ENCODE measurements at regions not wholly inside any gene's neighbourhood (a gene's known extent, or its start where the extent isn't known, plus 50 kb on each side); places are given as distances from the start of the nearest gene placed in this dataset.

GRCh38 chr13:53405616-53406015 is 377.0 kb downstream of the OLFM4 start:
- FAIRE-seq, result no peak
- no peaks in the 10 kb centered on the region for H3K36me3 ChIP-seq (ENCODE audit: control insufficient read depth, insufficient read depth, low read length)
- no peaks in the 10 kb centered on the region for H3K27me3 ChIP-seq (ENCODE audit: control insufficient read depth, insufficient read depth, low read length)
- H3K4me3 ChIP-seq (ENCODE audit: low read depth, low read length), result no peak overlapping the region
- no peak for TF ChIP-seq CTCF (IDR thresholded peaks at IDR 0.05; ENCODE audit: insufficient read depth, low read length, severe bottlenecking)
- no peak for DNase-seq (ENCODE audit: low read depth)

DNA sequence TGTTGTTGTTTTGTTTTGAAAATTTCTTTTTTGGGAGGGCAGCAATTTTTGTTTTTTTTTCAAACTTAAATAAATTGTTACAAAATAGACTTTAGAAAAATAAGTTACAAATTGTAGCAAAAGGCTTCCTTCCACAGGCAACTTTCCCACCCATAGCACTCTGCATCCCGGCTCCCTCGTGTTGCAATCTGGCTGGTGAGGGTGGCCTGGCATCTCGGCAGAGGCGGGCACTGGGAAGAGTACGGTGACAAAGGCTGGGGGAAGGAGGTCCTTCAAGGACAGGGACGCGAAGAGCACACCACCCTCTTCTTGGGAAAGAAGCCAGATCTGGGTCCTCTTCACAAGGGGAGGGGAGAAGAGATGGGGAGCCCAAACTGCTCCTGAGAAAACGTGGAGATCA is 379.7 kb downstream of the OLFM4 start:
- H3K27me3 ChIP-seq (ENCODE audit: control insufficient read depth, insufficient read depth, low read length), result no peaks in the 10 kb centered on the region
- no peaks in the 10 kb centered on the region for H3K36me3 ChIP-seq (ENCODE audit: control insufficient read depth, insufficient read depth, low read length)
- no peak for TF ChIP-seq CTCF (IDR thresholded peaks at IDR 0.05; ENCODE audit: insufficient read depth, low read length, severe bottlenecking)
- FAIRE-seq, result no peak
- no peak for DNase-seq (ENCODE audit: low read depth)
- H3K4me3 ChIP-seq (ENCODE audit: low read depth, low read length), result no peak overlapping the region

- H3K36me3 ChIP-seq (ENCODE audit: control insufficient read depth, insufficient read depth, low read length), result no peaks in the 10 kb centered on the region
- TF ChIP-seq CTCF (IDR thresholded peaks at IDR 0.05; ENCODE audit: insufficient read depth, low read length, severe bottlenecking), result no peak
- H3K27me3 ChIP-seq (ENCODE audit: control insufficient read depth, insufficient read depth, low read length), result no peaks in the 10 kb centered on the region
- DNase-seq (ENCODE audit: low read depth) (no peak), FAIRE-seq (no peak)
- H3K4me3 ChIP-seq (ENCODE audit: low read depth, low read length), result no peak overlapping the region
These were observed 380.4 kb downstream of the OLFM4 start for GRCh38 chr13:53408847-53409568.

- FAIRE-seq (no peak), DNase-seq (ENCODE audit: low read depth) (no peak)
- Histone ChIP-seq H3K36me3 (ENCODE audit: control insufficient read depth, insufficient read depth, low read length) (no peaks in the 10 kb centered on the region), H3K4me3 (ENCODE audit: low read depth, low read length) (no peak overlapping the region), H3K27me3 (ENCODE audit: control insufficient read depth, insufficient read depth, low read length) (no peaks in the 10 kb centered on the region)
- TF ChIP-seq CTCF (IDR thresholded peaks at IDR 0.05; ENCODE audit: insufficient read depth, low read length, severe bottlenecking), result no peak
These were observed 382.9 kb downstream of the OLFM4 start for GRCh38 chr13:53411463-53411862.

- H3K4me3 ChIP-seq (ENCODE audit: low read depth, low read length), result no peak overlapping the region
- H3K27me3 ChIP-seq (ENCODE audit: control insufficient read depth, insufficient read depth, low read length), result no peaks in the 10 kb centered on the region
- TF ChIP-seq CTCF (IDR thresholded peaks at IDR 0.05; ENCODE audit: insufficient read depth, low read length, severe bottlenecking), result no peak
- DNase-seq (ENCODE audit: low read depth), result no peak
- no peaks in the 10 kb centered on the region for H3K36me3 ChIP-seq (ENCODE audit: control insufficient read depth, insufficient read depth, low read length)
- no peak for FAIRE-seq
These were observed 386.5 kb downstream of the OLFM4 start for GRCh38 chr13:53415135-53415534.

DNA sequence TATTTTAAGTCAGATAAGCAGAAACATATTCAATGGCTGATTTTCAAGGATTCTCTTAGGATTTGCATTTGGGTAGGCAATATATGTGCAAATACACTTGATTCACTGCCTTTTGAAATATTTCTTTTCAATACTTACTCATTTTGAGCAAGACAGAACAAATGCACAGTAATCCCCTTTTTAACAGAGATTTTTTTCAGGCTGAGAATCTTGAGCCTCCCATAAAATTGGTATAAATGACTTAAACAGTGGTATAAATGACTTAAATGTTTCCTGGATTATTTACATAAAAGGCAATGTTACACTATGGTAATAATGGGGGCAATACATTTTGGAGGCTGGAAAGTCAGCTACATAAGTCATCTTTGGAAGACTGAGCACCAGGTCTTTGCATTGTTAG is 389.0 kb downstream of the OLFM4 start:
- no peak for TF ChIP-seq CTCF (IDR thresholded peaks at IDR 0.05; ENCODE audit: insufficient read depth, low read length, severe bottlenecking)
- DNase-seq (ENCODE audit: low read depth) (no peak), FAIRE-seq (no peak)
- Histone ChIP-seq H3K36me3 (ENCODE audit: control insufficient read depth, insufficient read depth, low read length) (no peaks in the 10 kb centered on the region), H3K4me3 (ENCODE audit: low read depth, low read length) (no peak overlapping the region), H3K27me3 (ENCODE audit: control insufficient read depth, insufficient read depth, low read length) (no peaks in the 10 kb centered on the region)

All from bronchial epithelial cell (primary cell).